ENCODE measurements at regions not wholly inside any gene's neighbourhood (a gene's known extent, or its start where the extent isn't known, plus 50 kb on each side); places are given as distances from the start of the nearest gene placed in this dataset.
"Not testable (repeated sequence)": the region's sequence is repeated elsewhere in the genome, so short reads cannot be mapped to it uniquely, and the experiment has no call there.

- not testable (repeated sequence) for TF ChIP-seq CTCF (IDR thresholded peaks at IDR 0.05); EZH2 (IDR thresholded peaks at IDR 0.05; ENCODE audit: borderline replicate concordance, insufficient read depth, low read depth, low read length, poor library complexity, severe bottlenecking)
Measured at GRCh38 chr15:67939179-67939578, 99.3 kb upstream of the RNU6-1 start.
